GM12891 (cell line): ENCODE measurements at regions not wholly inside any gene's neighbourhood (a gene's known extent, or its start where the extent isn't known, plus 50 kb on each side); places are given as distances from the start of the nearest gene placed in this dataset.
"Not testable (repeated sequence)": the region's sequence is repeated elsewhere in the genome, so short reads cannot be mapped to it uniquely, and the experiment has no call there.

Experiments used
- DNase-seq: peaks from one replicate; pipeline ENCODE4 v3.0.0; 2011; ENCODE audit warnings: low spot score; ENCODE audit not compliant: insufficient read length
- FAIRE-seq: peaks from 2 replicates; lab custom pipeline; 2011; peaks lifted over from hg19 to GRCh38; lab: Jason Lieb, UNC
- PAX5 ChIP-seq: IDR thresholded peaks from 2 replicates; pipeline ENCODE4 v1.6.1; 2011; ENCODE audit warnings: low read length, moderate library complexity, mild to moderate bottlenecking; ENCODE audit not compliant: insufficient read depth, severe bottlenecking
- POLR2A ChIP-seq: IDR thresholded peaks from 2 replicates; pipeline ENCODE4 v1.6.1; 2011; ENCODE audit warnings: low read depth, low read length, control low read depth
- POLR2AphosphoS5 ChIP-seq: IDR thresholded peaks from 2 replicates; pipeline ENCODE4 v1.6.1; 2011; ENCODE audit warnings: low read depth, low read length, control low read depth
- POU2F2 ChIP-seq: IDR thresholded peaks from 2 replicates; pipeline ENCODE4 v1.6.1; 2011; ENCODE audit warnings: low read depth, mild to moderate bottlenecking, control low read depth, low read length, moderate library complexity
- SPI1 ChIP-seq: IDR thresholded peaks from 2 replicates; pipeline ENCODE4 v1.6.1; 2011; ENCODE audit warnings: low read depth, low read length, control low read depth
- TAF1 ChIP-seq: IDR thresholded peaks from 2 replicates; pipeline ENCODE4 v1.6.1; 2011; ENCODE audit warnings: low read depth, low read length, control low read depth

DNA sequence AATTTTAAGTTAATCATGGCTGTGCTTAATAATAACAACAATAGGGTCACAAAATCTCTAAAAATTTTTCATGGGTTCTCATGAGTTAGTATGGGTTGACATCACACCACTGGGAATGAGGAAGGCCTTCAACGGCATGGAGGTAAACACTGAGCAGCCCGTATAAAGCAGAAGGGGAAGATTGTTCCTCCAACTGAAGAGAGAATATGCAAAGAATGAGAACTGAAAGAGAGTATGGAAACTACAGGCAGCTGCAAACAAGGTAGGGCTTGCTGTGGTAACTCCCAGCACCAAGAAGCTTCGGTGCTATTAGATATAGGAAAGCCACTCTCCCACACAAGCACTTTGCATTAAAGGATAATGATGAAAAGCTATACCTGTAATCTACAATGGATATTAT is 1242.3 kb upstream of the CELF4 start:
- DNase-seq (no peak), FAIRE-seq (no peak)
- no peak for TF ChIP-seq POLR2A
- no peak for TF ChIP-seq PAX5
- no peak for TF ChIP-seq SPI1
- TF ChIP-seq TAF1, result no peak
- no peak for TF ChIP-seq POU2F2
- no peak for TF ChIP-seq POLR2AphosphoS5

- TF ChIP-seq TAF1 (no peak), POU2F2 (no peak), POLR2AphosphoS5 (no peak), PAX5 (no peak), POLR2A (no peak), SPI1 (no peak)
- DNase-seq, result no peak
- FAIRE-seq, result no peak
Measured at GRCh38 chr18:38805256-38805655, 1239.7 kb upstream of the CELF4 start.

DNA sequence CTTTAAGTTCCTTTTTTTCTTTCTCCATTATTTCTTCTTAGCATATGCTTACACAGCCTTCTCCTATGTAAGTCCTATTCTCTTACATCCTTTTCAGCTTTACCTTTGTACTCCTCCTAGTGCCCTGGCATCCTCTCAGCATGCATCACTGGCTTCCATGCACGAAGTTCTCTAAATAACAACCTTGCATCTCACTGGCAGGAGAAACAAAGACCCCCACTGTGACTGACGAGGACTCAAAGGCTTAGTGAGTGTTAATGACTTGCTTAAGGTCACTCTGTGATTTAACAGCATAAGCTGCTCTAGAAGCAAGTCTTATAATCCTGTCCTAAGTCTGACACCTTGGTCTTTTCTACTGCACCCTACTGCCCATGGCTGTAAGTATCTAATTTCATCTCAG is 1236.0 kb upstream of the CELF4 start:
- TF ChIP-seq POU2F2, result no peak
- no peak for TF ChIP-seq TAF1
- no peak for TF ChIP-seq SPI1
- TF ChIP-seq POLR2AphosphoS5, result no peak
- TF ChIP-seq POLR2A, result no peak
- no peak for TF ChIP-seq PAX5
- no peak for DNase-seq
- no peak for FAIRE-seq

GRCh38 chr18:38796762-38797161 is 1231.2 kb upstream of the CELF4 start:
- FAIRE-seq, result no peak
- DNase-seq, result no peak
- TF ChIP-seq PAX5 (no peak), POU2F2 (no peak), SPI1 (no peak), TAF1 (no peak), POLR2A (no peak), POLR2AphosphoS5 (no peak)

- DNase-seq, result no peak
- FAIRE-seq, result no peak
Measured at GRCh38 chr18:38792731-38793130, 1227.1 kb upstream of the CELF4 start.

DNA sequence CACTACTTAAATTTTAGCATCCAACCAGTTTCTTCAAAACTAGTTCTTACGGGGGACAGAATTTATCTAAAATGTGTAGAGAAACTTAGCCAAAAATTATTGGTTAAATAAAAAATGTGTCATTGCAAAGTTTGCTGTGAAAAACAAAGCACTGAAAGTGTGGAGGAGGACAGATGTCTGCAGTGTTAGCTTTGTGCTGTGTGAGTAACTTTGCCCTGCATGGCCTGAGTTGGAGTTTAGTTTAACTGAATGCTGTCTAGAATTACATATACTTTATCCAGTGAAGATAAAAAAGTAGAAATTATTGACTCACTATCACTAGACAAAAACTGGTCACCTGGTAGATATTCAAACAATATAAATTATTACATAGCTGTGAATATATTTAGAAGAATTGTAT is 1225.2 kb upstream of the CELF4 start:
- TF ChIP-seq POLR2AphosphoS5, result no peak
- no peak for TF ChIP-seq POU2F2
- TF ChIP-seq SPI1, result no peak
- no peak for TF ChIP-seq POLR2A
- no peak for TF ChIP-seq TAF1
- no peak for TF ChIP-seq PAX5
- DNase-seq (no peak), FAIRE-seq (no peak)

More at GRCh38 chr18:38792731-38793130, 1227.1 kb upstream of the CELF4 start:
- no peak for TF ChIP-seq POLR2A
- TF ChIP-seq TAF1, result no peak
- TF ChIP-seq PAX5, result no peak

DNA sequence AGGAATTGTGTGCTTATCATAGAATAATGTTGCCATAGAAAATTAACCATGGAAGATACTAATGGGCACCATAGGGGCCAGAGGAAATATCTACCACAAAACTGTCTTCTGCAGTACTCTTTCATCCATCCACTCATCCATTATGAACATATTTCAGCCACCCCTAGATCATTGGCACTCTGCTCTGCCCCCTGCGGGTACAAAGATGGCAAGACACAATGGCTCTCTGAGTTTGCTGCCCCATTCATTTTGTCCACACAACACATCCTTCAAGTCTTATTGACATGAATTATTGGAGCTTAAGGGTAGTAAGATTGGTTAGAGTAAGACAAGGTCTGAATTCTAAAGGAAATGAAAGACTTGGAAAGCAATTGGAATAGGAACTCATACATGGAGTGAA is 1224.7 kb upstream of the CELF4 start:
- FAIRE-seq, result no peak

DNA sequence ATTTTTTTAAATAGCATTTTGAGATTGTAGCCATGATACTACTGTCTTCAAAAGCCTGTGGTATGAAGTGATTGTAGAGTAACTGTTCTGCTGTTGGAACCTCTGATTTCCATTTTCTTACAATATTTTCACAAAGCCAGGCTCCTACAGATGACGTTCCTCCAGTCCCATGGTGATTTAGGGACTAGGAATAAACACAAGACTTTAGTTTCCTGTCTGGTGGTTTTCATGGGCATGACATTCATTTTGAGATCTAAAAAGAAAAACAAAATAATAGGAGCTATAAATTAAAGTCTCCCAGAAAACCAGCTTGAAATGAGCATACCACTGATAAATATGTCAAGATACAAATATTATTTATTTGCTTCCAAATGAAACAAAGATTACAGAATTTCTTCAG is 1223.5 kb upstream of the CELF4 start:
- DNase-seq (no peak), FAIRE-seq (no peak)
- no peak for TF ChIP-seq POLR2AphosphoS5
- TF ChIP-seq TAF1, result no peak
- no peak for TF ChIP-seq SPI1
- TF ChIP-seq POU2F2, result no peak
- TF ChIP-seq POLR2A, result no peak
- no peak for TF ChIP-seq PAX5

More for the DNA sequence above, 1224.7 kb upstream of the CELF4 start:
- TF ChIP-seq POLR2A, result no peak
- no peak for TF ChIP-seq POU2F2
- TF ChIP-seq TAF1, result no peak
- TF ChIP-seq SPI1, result no peak
- TF ChIP-seq POLR2AphosphoS5, result no peak
- no peak for TF ChIP-seq PAX5
- no peak for DNase-seq

- no peak for TF ChIP-seq POLR2AphosphoS5
- no peak for TF ChIP-seq SPI1
- TF ChIP-seq PAX5, result no peak
- TF ChIP-seq POU2F2, result no peak
- no peak for TF ChIP-seq TAF1
- no peak for TF ChIP-seq POLR2A
Measured at GRCh38 chr18:38786906-38787305, 1221.3 kb upstream of the CELF4 start.

DNA sequence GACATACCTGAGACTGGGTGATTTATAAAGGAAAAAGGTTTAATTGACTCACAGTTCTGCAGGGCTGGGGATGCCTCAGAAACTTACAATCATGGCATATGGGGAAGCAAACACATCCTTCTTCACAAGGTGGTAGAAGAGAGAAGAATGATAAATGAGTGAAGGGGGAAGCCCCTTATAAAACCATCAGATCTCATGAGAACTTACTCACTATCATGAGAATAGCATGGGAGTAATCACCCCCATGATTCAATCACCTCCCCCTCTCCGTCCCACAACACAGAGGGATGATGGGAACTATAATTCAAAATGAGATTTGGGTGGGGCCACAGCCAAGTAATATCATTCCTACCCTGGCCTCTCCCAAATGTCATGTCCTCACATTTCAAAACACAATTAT is 1206.0 kb upstream of the CELF4 start:
- not testable (repeated sequence) for FAIRE-seq, DNase-seq

More at GRCh38 chr18:38786906-38787305, 1221.3 kb upstream of the CELF4 start:
- FAIRE-seq, result no peak
- DNase-seq, result no peak

DNA sequence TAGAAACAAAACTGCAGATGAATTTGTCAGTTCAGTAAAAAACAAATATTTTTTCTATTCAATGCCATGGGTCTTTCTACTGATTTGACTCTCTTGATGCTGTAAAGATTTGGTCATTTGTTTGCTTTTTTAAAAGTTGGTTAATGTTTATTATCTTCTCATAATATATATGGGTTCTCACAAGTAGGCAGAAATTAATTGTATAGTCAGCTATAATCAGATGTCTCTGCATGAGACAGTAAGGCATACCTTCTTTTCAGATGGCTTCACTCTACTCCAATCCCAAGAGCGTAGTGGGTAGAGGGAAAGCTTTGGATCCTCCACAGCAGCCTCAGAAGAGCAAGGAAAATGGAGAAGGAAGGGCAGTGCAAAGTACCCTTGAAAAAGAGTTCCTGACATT is 1202.9 kb upstream of the CELF4 start:
- FAIRE-seq (no peak), DNase-seq (no peak)
- TF ChIP-seq POLR2A (no peak), SPI1 (no peak), TAF1 (no peak), POLR2AphosphoS5 (no peak), PAX5 (no peak), POU2F2 (no peak)
